Mucosa of descending colon (tissue), 3 donors: ENCODE measurements at regions not wholly inside any gene's neighbourhood (a gene's known extent, or its start where the extent isn't known, plus 50 kb on each side); places are given as distances from the start of the nearest gene placed in this dataset.
A peak's percentile ranks its signal among the peaks of the same experiment; 100 is the strongest.

Experiments used
- ATAC-seq: fragments of 200-7000 bp; cut with Tn5 transposase; one replicate; pipeline ENCODE4 v1.9.1; 2020; ENCODE audit warnings: mild to moderate bottlenecking, moderate library complexity
- DNase-seq, 3 donors: peaks; one replicate each; pipeline ENCODE4 v3.0.0-alpha.2; 2020
- H3K36me3 ChIP-seq: fragments of 200-600 bp; one replicate; pipeline ENCODE4 v1.8.0; 2021; ENCODE audit warnings: low read depth, mild to moderate bottlenecking
- H3K4me1 ChIP-seq: fragments of 200-600 bp; one replicate; pipeline ENCODE4 v1.8.0; 2021; ENCODE audit warnings: low read depth, mild to moderate bottlenecking
- H3K4me3 ChIP-seq: fragments of 200-600 bp; one replicate; pipeline ENCODE4 v1.8.0; 2021; ENCODE audit warnings: mild to moderate bottlenecking
- H3K9me3 ChIP-seq: fragments of 200-600 bp; one replicate; pipeline ENCODE4 v1.8.0; 2021; ENCODE audit warnings: mild to moderate bottlenecking
- CTCF ChIP-seq: fragments of 200-600 bp; IDR thresholded peaks from one replicate; pipeline ENCODE4 v1.8.0; 2022; ENCODE audit warnings: antibody characterized with exemption, mild to moderate bottlenecking
- intact Hi-C, 2 donors: fragments of 100-400 bp; cut with DNase I in 1 of 2; cut with micrococcal nuclease in 1 of 2; formaldehyde crosslinking; loops; one replicate each; pipeline versions ENCODE4 v1.11.0 to v1.11.1; 2022; cut with DNase I, micrococcal nuclease
- donor health status: DM: no; HTN: no; CAD: no; lungs with moderate emphysema.
- donor health status: DM: no; HTN: no; CAD: no.
- donor health status: DM: no; HTN: yes; CAD: no.

GRCh38 chr13:99027661-99028425, 50.0 kb upstream of the DOCK9 start:
- Histone ChIP-seq H3K4me3 (no peak overlapping the region), H3K36me3 (no peaks in the 10 kb centered on the region), H3K4me1 (no peaks in the 10 kb centered on the region), H3K9me3 (peaks cover 4% of the 10 kb centered on the region)
- TF ChIP-seq CTCF = no peak
- ATAC-seq (no peak), DNase-seq (no peak)
- intact Hi-C loops = no loop called here

GRCh38 chr13:99028890-99029289, 51.0 kb upstream of the DOCK9 start:
- no peaks in the 10 kb centered on the region for H3K36me3 ChIP-seq
- no peak for TF ChIP-seq CTCF
- intact Hi-C loops = no loop called here
- H3K4me1 ChIP-seq = no peaks in the 10 kb centered on the region
- H3K9me3 ChIP-seq = peaks cover 4% of the 10 kb centered on the region
- H3K4me3 ChIP-seq = no peak overlapping the region
- peak in 1 of 3 donors; percentile 40 for DNase-seq
- peak; percentile 71 for ATAC-seq

GRCh38 chr13:99029576-99029975, 51.7 kb upstream of the DOCK9 start:
- no peaks in the 10 kb centered on the region for H3K4me1 ChIP-seq
- ATAC-seq = no peak
- H3K9me3 ChIP-seq = peaks cover 4% of the 10 kb centered on the region
- no peaks in the 10 kb centered on the region for H3K36me3 ChIP-seq
- intact Hi-C loops = no loop called here
- TF ChIP-seq CTCF = no peak
- H3K4me3 ChIP-seq = no peak overlapping the region
- no peak for DNase-seq

GRCh38 chr13:99030326-99030725, 52.5 kb upstream of the DOCK9 start:
- peaks cover 4% of the 10 kb centered on the region for H3K9me3 ChIP-seq
- intact Hi-C loops = loop anchor here in 1 of 2 donors (10.0 kb wide), 1 partner anchor 186 kb away; no protein-coding TSS in a partner anchor
- TF ChIP-seq CTCF = no peak
- DNase-seq (no peak), ATAC-seq (no peak)
- no peaks in the 10 kb centered on the region for H3K4me1 ChIP-seq
- no peak overlapping the region for H3K4me3 ChIP-seq
- H3K36me3 ChIP-seq = no peaks in the 10 kb centered on the region

GRCh38 chr13:99031832-99032231, 54.0 kb upstream of the DOCK9 start:
- no peak overlapping the region for H3K4me3 ChIP-seq
- no peak for TF ChIP-seq CTCF
- H3K4me1 ChIP-seq = no peaks in the 10 kb centered on the region
- peaks cover 10% of the 10 kb centered on the region for H3K9me3 ChIP-seq
- intact Hi-C loops = loop anchor here in 1 of 2 donors (10.0 kb wide), 1 partner anchor 187 kb away; no protein-coding TSS in a partner anchor
- H3K36me3 ChIP-seq = no peaks in the 10 kb centered on the region
- DNase-seq = no peak
- no peak for ATAC-seq
